ENCODE measurements at regions not wholly inside any gene's neighbourhood (a gene's known extent, or its start where the extent isn't known, plus 50 kb on each side); places are given as distances from the start of the nearest gene placed in this dataset.
"Not testable (repeated sequence)": the region's sequence is repeated elsewhere in the genome, so short reads cannot be mapped to it uniquely, and the experiment has no call there.

- DNase-seq = no peak
- no peak for TF ChIP-seq POLR2A (IDR thresholded peaks at IDR 0.05)
- TF ChIP-seq CTCF (IDR thresholded peaks at IDR 0.05) = no peak
- Histone ChIP-seq H3K27ac (no peak overlapping the region), H3K36me3 (no peaks in the 10 kb centered on the region), H3K9me3 (no peaks in the 10 kb centered on the region), H3K27me3 (no peaks in the 10 kb centered on the region), H3K4me1 (peaks cover 0 to 5% (median 0%) of the 10 kb centered on the region in 3 donors), H3K4me3 (no peak overlapping the region)
- intact Hi-C loops (cut with DNase I) = no loop called here
- 72% methylated on average over 4 of the region's 4 CpGs for WGBS, 2 donors
Observed at GRCh38 chr6:160804639-160805038, 102.6 kb downstream of the PLG start.

- no peaks in the 10 kb centered on the region for H3K9me3 ChIP-seq
- H3K27me3 ChIP-seq = no peaks in the 10 kb centered on the region
- H3K36me3 ChIP-seq = no peaks in the 10 kb centered on the region
- H3K4me3 ChIP-seq = no peak overlapping the region
- no peak for TF ChIP-seq CTCF (IDR thresholded peaks at IDR 0.05)
- no peak for TF ChIP-seq POLR2A (IDR thresholded peaks at IDR 0.05)
- peaks cover 0 to 5% (median 0%) of the 10 kb centered on the region in 3 donors for H3K4me1 ChIP-seq
- intact Hi-C loops (cut with DNase I) = no loop called here
- 72 to 76% methylated on average over 2 of the region's 2 CpGs for WGBS, 2 donors
- H3K27ac ChIP-seq = no peak overlapping the region
- no peak for DNase-seq
Observed at GRCh38 chr6:160808263-160808662, 106.2 kb downstream of the PLG start.

DNA sequence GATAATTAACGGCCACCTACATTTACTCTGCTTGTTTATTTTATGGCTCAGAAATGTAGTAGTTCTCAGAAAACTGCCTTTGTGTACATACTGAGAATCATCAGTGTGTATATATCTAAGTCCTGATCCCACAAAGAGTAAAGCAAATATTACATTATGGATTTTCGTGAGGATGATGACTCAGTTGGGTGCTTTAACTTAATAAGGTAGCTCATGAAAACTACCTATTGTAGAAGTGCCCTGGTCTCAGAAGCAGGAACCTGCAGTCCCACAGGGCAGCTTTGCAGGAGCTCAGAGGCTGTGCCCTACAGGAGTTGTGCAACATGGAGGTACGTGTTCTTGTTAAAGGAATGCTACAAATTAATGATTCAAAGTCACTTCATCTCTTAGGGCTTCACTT, 108.2 kb downstream of the PLG start:
- TF ChIP-seq CTCF (IDR thresholded peaks at IDR 0.05) (no peak), POLR2A (IDR thresholded peaks at IDR 0.05) (no peak)
- Histone ChIP-seq H3K27ac (no peak overlapping the region), H3K27me3 (no peaks in the 10 kb centered on the region), H3K4me1 (peaks cover 0 to 5% (median 0%) of the 10 kb centered on the region in 3 donors), H3K4me3 (no peak overlapping the region), H3K9me3 (no peaks in the 10 kb centered on the region), H3K36me3 (no peaks in the 10 kb centered on the region)
- 30% methylated on average over 3 of the region's 3 CpGs for WGBS, 2 donors
- DNase-seq = no peak
- intact Hi-C loops (cut with DNase I) = no loop called here

DNA sequence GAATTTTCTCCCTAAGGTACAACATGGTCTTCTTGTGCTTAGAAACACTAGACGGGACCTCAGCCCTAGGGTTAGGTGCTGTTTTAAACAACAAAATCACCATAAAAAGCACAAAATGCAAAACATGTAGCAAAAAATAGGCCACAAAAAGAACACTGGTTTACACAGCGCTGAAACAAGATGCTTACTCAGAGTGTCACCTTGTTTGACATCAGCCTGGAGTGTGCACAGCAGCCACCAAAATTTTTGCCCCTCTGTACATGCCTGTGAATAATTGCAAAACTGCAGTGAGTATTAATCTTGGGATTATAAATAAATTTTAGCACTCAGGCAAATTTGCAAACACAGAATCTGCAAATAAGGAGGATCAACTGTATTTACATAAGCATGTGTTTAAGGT, 110.1 kb downstream of the PLG start:
- no peak for DNase-seq
- Histone ChIP-seq H3K27ac (no peak overlapping the region), H3K4me3 (no peak overlapping the region), H3K4me1 (peaks cover 0 to 5% (median 0%) of the 10 kb centered on the region in 3 donors), H3K27me3 (no peaks in the 10 kb centered on the region), H3K9me3 (no peaks in the 10 kb centered on the region), H3K36me3 (no peaks in the 10 kb centered on the region)
- TF ChIP-seq POLR2A (IDR thresholded peaks at IDR 0.05) = no peak
- no peak for TF ChIP-seq CTCF (IDR thresholded peaks at IDR 0.05)
- WGBS, 2 donors = 55 to 64% methylated on average over 2 of the region's 2 CpGs
- intact Hi-C loops (cut with DNase I) = no loop called here

DNA sequence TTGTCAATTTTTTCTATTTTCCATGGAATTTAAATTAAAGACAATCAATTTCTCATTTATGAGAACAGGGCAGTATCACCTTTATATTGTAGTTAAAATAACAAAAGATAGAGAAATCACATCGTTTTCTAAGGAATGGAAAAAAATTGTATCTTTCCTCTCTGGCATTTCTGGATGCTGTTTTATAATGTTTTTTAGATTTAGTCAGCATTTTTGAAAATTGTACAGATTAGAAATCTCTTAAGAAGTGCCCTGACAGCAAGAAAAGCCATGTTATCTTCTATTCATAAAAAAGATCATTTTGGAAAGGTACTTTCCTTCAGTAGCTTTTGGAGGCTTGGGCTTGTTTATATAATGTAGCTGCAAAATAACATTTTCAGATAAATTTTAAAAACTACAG, 116.9 kb downstream of the PLG start:
- Histone ChIP-seq H3K9me3 (peaks cover 0 to 12% (median 5%) of the 10 kb centered on the region in 3 donors), H3K27ac (no peak overlapping the region), H3K4me3 (no peak overlapping the region), H3K36me3 (no peaks in the 10 kb centered on the region), H3K4me1 (no peaks in the 10 kb centered on the region), H3K27me3 (no peaks in the 10 kb centered on the region)
- no peak for TF ChIP-seq CTCF (IDR thresholded peaks at IDR 0.05)
- no peak for TF ChIP-seq POLR2A (IDR thresholded peaks at IDR 0.05)
- 55 to 59% methylated on average over 1 of the region's 1 CpG for WGBS, 2 donors
- intact Hi-C loops (cut with DNase I) = no loop called here
- no peak for DNase-seq

GRCh38 chr6:160820661-160821060, 118.6 kb downstream of the PLG start:
- DNase-seq; H3K27me3 ChIP-seq; H3K27ac ChIP-seq; H3K4me1 ChIP-seq; H3K4me3 ChIP-seq; H3K36me3 ChIP-seq; intact Hi-C loops (cut with DNase I): not testable (repeated sequence)
- peaks cover 0 to 12% (median 5%) of the 10 kb centered on the region in 3 donors for H3K9me3 ChIP-seq
- 91 to 96% methylated on average over 8 of the region's 8 CpGs for WGBS, 2 donors
